Loucy (cell line): ENCODE measurements at regions not wholly inside any gene's neighbourhood (a gene's known extent, or its start where the extent isn't known, plus 50 kb on each side); places are given as distances from the start of the nearest gene placed in this dataset.

Experiments used
- H2AFZ ChIP-seq: fragments of 200-600 bp; sonication (generic); 2 replicates; pipeline ENCODE4 v1.6.0; 2016; ENCODE audit warnings: antibody characterized with exemption, mild to moderate bottlenecking, low read length, moderate library complexity
- H3F3A ChIP-seq: fragments of 200-600 bp; 2 replicates; pipeline ENCODE4 v1.6.0; 2016; ENCODE audit warnings: antibody characterized with exemption, low read depth, mild to moderate bottlenecking
- H3K27me3 ChIP-seq: fragments of 200-600 bp; sonication (generic); 2 replicates; pipeline ENCODE4 v1.6.1; 2014; ENCODE audit warnings: low read length, mild to moderate bottlenecking; ENCODE audit not compliant: insufficient read depth, poor library complexity, severe bottlenecking
- H3K36me3 ChIP-seq: fragments of 200-600 bp; sonication (generic); 2 replicates; pipeline ENCODE4 v1.6.1; 2016; ENCODE audit warnings: low read length; ENCODE audit not compliant: insufficient read depth
- H3K4me1 ChIP-seq: fragments of 200-600 bp; sonication (generic); 2 replicates; pipeline ENCODE4 v1.5.1; 2014; ENCODE audit warnings: low read length, mild to moderate bottlenecking; ENCODE audit not compliant: insufficient read depth, poor library complexity, severe bottlenecking
- H3K4me2 ChIP-seq: fragments of 200-600 bp; sonication (generic); 2 replicates; pipeline ENCODE4 v1.6.0; 2014; ENCODE audit warnings: antibody characterized with exemption, low read length, low read depth, mild to moderate bottlenecking; ENCODE audit not compliant: poor library complexity, severe bottlenecking
- H3K4me3 ChIP-seq: fragments of 200-600 bp; sonication (generic); 2 replicates; pipeline ENCODE4 v1.5.1; 2014; ENCODE audit warnings: low read length, mild to moderate bottlenecking, mixed read lengths; ENCODE audit not compliant: poor library complexity, severe bottlenecking
- H3K79me2 ChIP-seq: fragments of 200-600 bp; sonication (generic); 2 replicates; pipeline ENCODE4 v1.6.1; 2014; ENCODE audit warnings: low read length; ENCODE audit not compliant: insufficient read depth
- H3K9ac ChIP-seq: fragments of 200-600 bp; sonication (generic); 2 replicates; pipeline ENCODE4 v1.6.0; 2014; ENCODE audit warnings: mild to moderate bottlenecking, low read depth, low read length, moderate library complexity; ENCODE audit not compliant: poor library complexity, severe bottlenecking
- H3K9me2 ChIP-seq: fragments of 200-600 bp; sonication (generic); replicated peaks from 2 replicates; pipeline ENCODE4 v1.6.1; 2016; ENCODE audit warnings: low read depth, low read length, mixed read lengths
- H3K9me3 ChIP-seq: fragments of 200-600 bp; sonication (generic); 2 replicates; pipeline ENCODE4 v1.6.1; 2014; ENCODE audit warnings: mild to moderate bottlenecking, antibody characterized with exemption, low read length, low read depth; ENCODE audit not compliant: insufficient read depth
- H4K20me1 ChIP-seq: fragments of 200-600 bp; sonication (generic); 2 replicates; pipeline ENCODE4 v1.6.0; 2014; ENCODE audit warnings: antibody characterized with exemption, low read length, mild to moderate bottlenecking; ENCODE audit not compliant: insufficient read depth, poor library complexity, severe bottlenecking
- EZH2phosphoT487 ChIP-seq: fragments of 200-600 bp; IDR thresholded peaks from 2 replicates; pipeline ENCODE4 v1.6.1; 2018; ENCODE audit warnings: antibody characterized with exemption, mild to moderate bottlenecking, moderate library complexity, borderline replicate concordance
- TF ChIP-seq, protein P1 (sequence below): fragments of 200-600 bp; sonication (generic); conservative IDR thresholded peaks from 2 replicates; pipeline ENCODE4 v1.5.1; 2014; ENCODE audit warnings: mild to moderate bottlenecking, antibody characterized with exemption, low read length

DNA sequence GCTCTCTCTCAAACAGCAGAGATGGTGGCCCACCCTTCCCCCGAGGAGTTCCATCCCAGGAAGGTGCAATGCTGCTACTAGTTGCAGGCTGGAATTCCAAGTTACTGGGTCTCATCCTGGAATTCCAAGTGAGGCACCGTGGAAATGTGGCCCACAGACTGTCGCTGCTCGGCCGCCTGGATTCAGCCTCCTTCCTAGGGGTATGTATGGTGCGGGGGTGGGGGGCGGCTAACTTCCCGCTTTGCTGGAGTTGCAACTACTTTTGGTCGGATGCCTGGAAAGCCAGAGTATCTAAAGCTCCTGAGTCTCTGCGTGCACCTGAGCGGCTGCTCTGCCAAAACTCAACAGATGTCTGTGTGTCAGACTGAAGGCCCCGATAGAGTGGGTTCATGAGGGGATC lies 1146.2 kb downstream of the RPA4 start:
- Histone ChIP-seq H3K27me3 (no peaks in the 10 kb centered on the region), H3K9me2 (no peaks in the 10 kb centered on the region), H2AFZ (no peak overlapping the region), H3K9ac (no peak overlapping the region), H3K4me1 (no peaks in the 10 kb centered on the region), H3K4me3 (no peak overlapping the region), H3K79me2 (no peaks in the 10 kb centered on the region), H3K9me3 (no peaks in the 10 kb centered on the region), H3F3A (no peaks in the 10 kb centered on the region), H3K4me2 (no peak overlapping the region), H3K36me3 (no peaks in the 10 kb centered on the region), H4K20me1 (no peaks in the 10 kb centered on the region)
- TF ChIP-seq, protein P1, sequence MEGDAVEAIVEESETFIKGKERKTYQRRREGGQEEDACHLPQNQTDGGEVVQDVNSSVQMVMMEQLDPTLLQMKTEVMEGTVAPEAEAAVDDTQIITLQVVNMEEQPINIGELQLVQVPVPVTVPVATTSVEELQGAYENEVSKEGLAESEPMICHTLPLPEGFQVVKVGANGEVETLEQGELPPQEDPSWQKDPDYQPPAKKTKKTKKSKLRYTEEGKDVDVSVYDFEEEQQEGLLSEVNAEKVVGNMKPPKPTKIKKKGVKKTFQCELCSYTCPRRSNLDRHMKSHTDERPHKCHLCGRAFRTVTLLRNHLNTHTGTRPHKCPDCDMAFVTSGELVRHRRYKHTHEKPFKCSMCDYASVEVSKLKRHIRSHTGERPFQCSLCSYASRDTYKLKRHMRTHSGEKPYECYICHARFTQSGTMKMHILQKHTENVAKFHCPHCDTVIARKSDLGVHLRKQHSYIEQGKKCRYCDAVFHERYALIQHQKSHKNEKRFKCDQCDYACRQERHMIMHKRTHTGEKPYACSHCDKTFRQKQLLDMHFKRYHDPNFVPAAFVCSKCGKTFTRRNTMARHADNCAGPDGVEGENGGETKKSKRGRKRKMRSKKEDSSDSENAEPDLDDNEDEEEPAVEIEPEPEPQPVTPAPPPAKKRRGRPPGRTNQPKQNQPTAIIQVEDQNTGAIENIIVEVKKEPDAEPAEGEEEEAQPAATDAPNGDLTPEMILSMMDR = no peak
- TF ChIP-seq EZH2phosphoT487 = no peak

DNA sequence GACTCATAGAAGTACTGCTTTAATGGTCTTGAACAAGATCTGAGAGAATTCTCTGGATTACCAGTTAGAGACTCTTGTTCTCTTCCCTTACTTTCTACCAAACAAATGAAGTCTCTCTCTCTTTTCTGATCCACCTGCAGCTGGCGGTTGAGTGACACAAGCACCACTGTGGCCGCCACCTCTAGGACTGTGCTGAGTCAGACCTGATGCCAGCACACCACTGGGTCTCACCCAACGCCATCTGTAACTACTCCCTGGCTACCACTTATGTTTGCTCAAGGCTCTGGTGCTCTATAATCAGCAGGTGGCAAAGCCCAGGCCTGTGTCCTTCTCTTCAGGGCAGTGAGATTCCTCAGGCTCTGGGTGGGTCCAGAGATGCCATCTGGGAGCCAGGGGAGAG lies 1173.5 kb downstream of the RPA4 start:
- H3K9me3 ChIP-seq = no peaks in the 10 kb centered on the region
- H3K4me3 ChIP-seq = no peak overlapping the region
- H4K20me1 ChIP-seq = no peaks in the 10 kb centered on the region
- H3K9me2 ChIP-seq = no peaks in the 10 kb centered on the region
- H3K27me3 ChIP-seq = no peaks in the 10 kb centered on the region
- no peaks in the 10 kb centered on the region for H3K79me2 ChIP-seq
- no peaks in the 10 kb centered on the region for H3K36me3 ChIP-seq
- no peak for TF ChIP-seq EZH2phosphoT487
- TF ChIP-seq, protein P1 = no peak
- no peak overlapping the region for H3K9ac ChIP-seq
- H2AFZ ChIP-seq = no peak overlapping the region
- H3K4me2 ChIP-seq = no peak overlapping the region
- H3K4me1 ChIP-seq = no peaks in the 10 kb centered on the region
- no peaks in the 10 kb centered on the region for H3F3A ChIP-seq

DNA sequence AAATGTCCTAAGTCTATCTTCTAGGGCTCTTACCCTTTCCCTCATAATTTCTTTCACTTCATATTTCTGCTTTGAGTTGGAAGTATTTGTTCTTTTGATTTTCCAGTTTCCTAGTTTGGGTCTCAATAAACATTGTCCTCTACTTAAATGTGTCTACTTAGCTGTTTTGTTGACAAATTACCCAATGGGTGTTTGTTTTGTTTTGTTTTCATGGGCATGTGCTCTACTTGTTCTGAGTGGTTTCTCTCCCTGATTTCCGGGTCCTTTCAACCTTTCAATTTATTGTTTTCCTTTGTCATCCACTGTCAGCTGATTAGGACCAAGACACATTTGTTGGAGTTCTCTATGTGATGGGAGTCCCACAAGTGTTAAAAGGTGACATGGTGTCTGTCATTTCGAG lies 1181.4 kb downstream of the RPA4 start:
- TF ChIP-seq, protein P1 = no peak
- no peak for TF ChIP-seq EZH2phosphoT487
- Histone ChIP-seq H3K4me3 (no peak overlapping the region), H3K27me3 (no peaks in the 10 kb centered on the region)

More for the DNA sequence above, 1181.4 kb downstream of the RPA4 start:
- H3K9ac ChIP-seq = no peak overlapping the region
- no peaks in the 10 kb centered on the region for H3K9me2 ChIP-seq
- no peaks in the 10 kb centered on the region for H3K9me3 ChIP-seq
- H3F3A ChIP-seq = no peaks in the 10 kb centered on the region
- H4K20me1 ChIP-seq = no peaks in the 10 kb centered on the region
- H2AFZ ChIP-seq = no peak overlapping the region
- H3K36me3 ChIP-seq = no peaks in the 10 kb centered on the region
- H3K4me1 ChIP-seq = no peaks in the 10 kb centered on the region
- no peak overlapping the region for H3K4me2 ChIP-seq
- no peaks in the 10 kb centered on the region for H3K79me2 ChIP-seq
